ENCODE measurements at regions not wholly inside any gene's neighbourhood (a gene's known extent, or its start where the extent isn't known, plus 50 kb on each side); places are given as distances from the start of the nearest gene placed in this dataset.
"Not testable (repeated sequence)": the region's sequence is repeated elsewhere in the genome, so short reads cannot be mapped to it uniquely, and the experiment has no call there.

- Histone ChIP-seq H3K4me3 (ENCODE audit: low read length) (peak overlapping the region; percentile 5), H3K9me3 (ENCODE audit: low read depth, low read length) (no peaks in the 10 kb centered on the region), H3K27me3 (ENCODE audit: insufficient read depth, low read length) (no peaks in the 10 kb centered on the region)
Measured at GRCh38 chr17:14604591-14605266, 303.8 kb downstream of the HS3ST3B1 start.

DNA sequence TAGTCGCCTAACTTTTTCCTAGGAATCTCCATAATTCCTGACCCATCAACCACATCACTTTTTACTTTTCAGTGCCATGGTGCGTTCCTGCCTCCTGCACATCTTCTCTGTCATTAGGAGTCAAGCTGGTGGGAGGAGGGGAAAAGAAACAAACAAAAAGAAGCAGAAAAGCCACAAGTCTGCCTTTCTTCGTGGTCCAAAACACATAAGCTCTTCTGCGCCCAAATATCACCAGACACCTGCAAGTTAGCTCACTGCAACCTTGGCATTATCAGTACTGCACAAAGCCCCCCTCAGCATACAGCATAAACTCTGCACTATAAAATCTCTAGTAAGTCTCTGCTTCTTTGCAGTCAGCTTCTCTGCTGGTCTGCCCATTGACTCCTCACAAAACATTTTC lies 295.3 kb downstream of the HS3ST3B1 start:
- no peak overlapping the region for H3K4me3 ChIP-seq (ENCODE audit: low read length)
- no peaks in the 10 kb centered on the region for H3K4me1 ChIP-seq (ENCODE audit: insufficient read depth, low read length)
- no peaks in the 10 kb centered on the region for H3K27me3 ChIP-seq (ENCODE audit: insufficient read depth, low read length)
- no peaks in the 10 kb centered on the region for H3K9me3 ChIP-seq (ENCODE audit: low read depth, low read length)

More at GRCh38 chr17:14604591-14605266, 303.8 kb downstream of the HS3ST3B1 start:
- peaks cover 12% of the 10 kb centered on the region for H3K4me1 ChIP-seq (ENCODE audit: insufficient read depth, low read length)

DNA sequence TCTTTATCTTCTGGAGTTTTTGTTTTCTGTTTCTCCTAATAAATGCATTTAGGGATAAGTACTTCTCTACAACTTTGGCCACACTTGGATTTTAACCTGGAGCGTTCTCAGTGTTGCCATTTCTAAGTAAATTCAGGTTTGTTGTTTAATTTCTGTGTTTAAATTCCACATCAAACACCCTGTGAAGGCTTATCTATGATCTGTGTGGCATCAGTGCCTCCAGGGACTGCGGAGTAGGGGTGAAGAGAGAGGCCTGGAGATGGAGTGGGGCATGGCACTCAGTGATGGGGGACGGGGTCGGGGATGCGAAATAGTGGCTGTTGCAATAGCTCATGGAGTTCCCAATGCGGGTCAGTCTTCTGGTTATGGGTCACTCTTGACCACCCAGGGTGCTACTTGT lies 294.8 kb downstream of the HS3ST3B1 start:
- Histone ChIP-seq H3K4me1 (ENCODE audit: insufficient read depth, low read length) (no peaks in the 10 kb centered on the region), H3K9me3 (ENCODE audit: low read depth, low read length) (no peaks in the 10 kb centered on the region), H3K4me3 (ENCODE audit: low read length) (no peak overlapping the region), H3K27me3 (ENCODE audit: insufficient read depth, low read length) (no peaks in the 10 kb centered on the region)

DNA sequence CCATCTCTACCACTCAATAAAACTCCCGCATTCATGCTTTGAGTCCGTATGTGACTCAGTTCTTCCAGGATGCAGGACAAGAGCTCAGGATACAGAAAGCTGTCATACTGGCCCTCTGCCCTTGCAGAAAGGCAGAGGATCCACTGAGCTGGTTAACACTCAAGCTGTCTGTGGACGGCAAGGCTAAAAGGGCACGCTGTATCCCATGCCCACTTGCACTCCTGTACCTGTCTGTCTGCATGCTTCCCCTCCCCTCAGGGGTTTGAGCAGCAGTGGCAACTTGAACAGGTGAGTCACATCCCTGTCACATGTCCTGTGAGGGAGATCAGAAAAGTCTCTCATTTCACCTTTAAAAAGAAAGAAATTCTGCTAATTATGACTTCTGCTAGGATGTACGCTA lies 293.8 kb downstream of the HS3ST3B1 start:
- no peak overlapping the region for H3K4me3 ChIP-seq (ENCODE audit: low read length)
- no peaks in the 10 kb centered on the region for H3K4me1 ChIP-seq (ENCODE audit: insufficient read depth, low read length)
- no peaks in the 10 kb centered on the region for H3K9me3 ChIP-seq (ENCODE audit: low read depth, low read length)
- H3K27me3 ChIP-seq (ENCODE audit: insufficient read depth, low read length): no peaks in the 10 kb centered on the region

DNA sequence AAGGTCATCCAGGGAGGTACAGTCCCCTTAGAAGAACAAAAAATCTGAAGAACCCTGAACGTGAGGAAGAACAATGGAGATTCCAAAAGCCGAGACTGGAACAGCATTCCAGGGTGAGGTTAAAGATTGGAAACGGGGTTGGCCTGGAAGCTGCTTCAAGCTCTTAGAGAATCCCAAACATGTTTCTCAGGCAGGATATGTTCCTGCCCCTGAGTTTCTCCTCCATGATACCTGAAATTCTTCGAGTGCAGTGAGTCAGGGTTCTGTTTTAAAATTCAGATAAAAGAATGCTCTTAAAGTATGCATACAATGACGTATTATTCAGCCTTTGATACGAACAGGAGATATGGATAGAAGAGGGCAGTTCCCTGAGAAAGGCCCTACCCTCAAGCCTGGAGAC lies 293.1 kb downstream of the HS3ST3B1 start:
- Histone ChIP-seq H3K9me3 (ENCODE audit: low read depth, low read length) (no peaks in the 10 kb centered on the region), H3K4me1 (ENCODE audit: insufficient read depth, low read length) (no peaks in the 10 kb centered on the region), H3K27me3 (ENCODE audit: insufficient read depth, low read length) (no peaks in the 10 kb centered on the region), H3K4me3 (ENCODE audit: low read length) (no peak overlapping the region)

DNA sequence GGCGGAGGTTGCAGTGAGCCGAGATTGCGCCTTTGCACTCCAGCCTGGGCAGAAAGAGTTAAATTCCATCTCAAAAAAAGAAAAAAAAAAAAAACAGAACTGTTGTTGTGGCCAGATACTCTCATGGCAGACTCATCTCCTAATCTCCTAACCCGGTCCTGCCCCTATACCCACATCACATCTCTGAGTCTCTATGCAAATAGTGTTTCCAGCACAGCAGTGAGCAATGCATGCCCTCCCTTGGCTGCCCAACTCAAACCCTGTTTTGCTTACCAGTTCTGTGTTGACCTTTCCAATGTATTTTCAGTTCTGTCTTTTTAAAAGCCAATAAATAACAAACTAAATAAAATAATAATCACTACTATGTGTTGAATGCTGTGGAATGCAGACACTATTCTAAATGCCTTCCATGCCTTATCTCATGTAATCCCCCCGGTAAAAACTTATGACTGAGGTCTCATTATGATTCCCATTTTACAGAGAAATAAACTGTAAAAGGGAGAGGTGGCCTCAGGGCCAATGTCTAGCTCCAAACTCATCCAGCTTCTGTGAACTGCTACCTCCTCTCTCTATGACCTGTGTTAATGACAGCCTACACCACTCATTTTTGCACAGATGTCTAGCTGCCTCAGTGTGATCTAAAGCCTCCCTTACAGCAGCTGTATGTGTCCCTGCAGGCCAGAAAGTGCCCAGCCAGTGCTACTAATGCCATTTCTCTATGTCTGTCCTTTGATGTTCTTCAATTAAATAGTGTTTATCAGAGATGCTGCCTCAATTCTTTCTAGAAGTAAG lies 289.8 kb downstream of the HS3ST3B1 start:
- Histone ChIP-seq H3K4me3 (ENCODE audit: low read length) (no peak overlapping the region), H3K9me3 (ENCODE audit: low read depth, low read length) (no peaks in the 10 kb centered on the region), H3K27me3 (ENCODE audit: insufficient read depth, low read length) (no peaks in the 10 kb centered on the region), H3K4me1 (ENCODE audit: insufficient read depth, low read length) (no peaks in the 10 kb centered on the region)

- H3K9me3 ChIP-seq (ENCODE audit: low read depth, low read length): no peaks in the 10 kb centered on the region
- H3K27me3 ChIP-seq (ENCODE audit: insufficient read depth, low read length): no peaks in the 10 kb centered on the region
- H3K4me3 ChIP-seq (ENCODE audit: low read length): no peak overlapping the region
- no peaks in the 10 kb centered on the region for H3K4me1 ChIP-seq (ENCODE audit: insufficient read depth, low read length)
Measured at GRCh38 chr17:14585099-14585498, 284.2 kb downstream of the HS3ST3B1 start.

DNA sequence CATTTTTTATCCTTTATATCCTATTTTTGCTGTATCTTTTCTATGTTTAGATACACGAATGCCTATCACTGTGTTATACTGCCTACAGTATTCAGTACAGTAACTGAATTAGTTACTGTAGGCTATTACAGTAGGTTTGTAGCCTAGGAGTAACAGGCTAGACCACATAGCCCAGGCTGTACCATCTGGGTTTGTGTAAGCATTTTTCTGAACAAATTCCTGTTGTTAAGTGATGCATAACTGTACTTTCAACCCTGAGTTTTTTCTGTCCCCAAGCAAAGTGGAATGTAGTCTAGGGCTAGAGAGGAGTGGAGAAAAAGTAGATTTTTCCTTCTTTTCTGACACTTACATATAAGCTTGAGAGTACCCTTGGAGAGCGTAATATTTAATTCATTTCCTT lies 282.1 kb downstream of the HS3ST3B1 start:
- Histone ChIP-seq H3K4me3 (ENCODE audit: low read length) (no peak overlapping the region), H3K9me3 (ENCODE audit: low read depth, low read length) (no peaks in the 10 kb centered on the region), H3K4me1 (ENCODE audit: insufficient read depth, low read length) (no peaks in the 10 kb centered on the region), H3K27me3 (ENCODE audit: insufficient read depth, low read length) (no peaks in the 10 kb centered on the region)

GRCh38 chr17:14581186-14581830 lies 280.4 kb downstream of the HS3ST3B1 start:
- no peak overlapping the region for H3K4me3 ChIP-seq (ENCODE audit: low read length)
- no peaks in the 10 kb centered on the region for H3K9me3 ChIP-seq (ENCODE audit: low read depth, low read length)
- H3K27me3 ChIP-seq (ENCODE audit: insufficient read depth, low read length): no peaks in the 10 kb centered on the region
- H3K4me1 ChIP-seq (ENCODE audit: insufficient read depth, low read length): no peaks in the 10 kb centered on the region

- H3K9me3 ChIP-seq (ENCODE audit: low read depth, low read length): no peaks in the 10 kb centered on the region
- no peak overlapping the region for H3K4me3 ChIP-seq (ENCODE audit: low read length)
- no peaks in the 10 kb centered on the region for H3K4me1 ChIP-seq (ENCODE audit: insufficient read depth, low read length)
- H3K27me3 ChIP-seq (ENCODE audit: insufficient read depth, low read length): no peaks in the 10 kb centered on the region
Measured at GRCh38 chr17:14580499-14580898, 279.6 kb downstream of the HS3ST3B1 start.

- H3K9me3 ChIP-seq (ENCODE audit: low read depth, low read length): no peaks in the 10 kb centered on the region
- no peak overlapping the region for H3K4me3 ChIP-seq (ENCODE audit: low read length)
- H3K4me1 ChIP-seq (ENCODE audit: insufficient read depth, low read length): no peaks in the 10 kb centered on the region
- H3K27me3 ChIP-seq (ENCODE audit: insufficient read depth, low read length): no peaks in the 10 kb centered on the region
Measured at GRCh38 chr17:14579716-14580115, 278.8 kb downstream of the HS3ST3B1 start.

GRCh38 chr17:14575471-14575953 lies 274.6 kb downstream of the HS3ST3B1 start:
- H3K4me1 ChIP-seq (ENCODE audit: insufficient read depth, low read length): no peaks in the 10 kb centered on the region
- H3K4me3 ChIP-seq (ENCODE audit: low read length): no peak overlapping the region
- H3K27me3 ChIP-seq (ENCODE audit: insufficient read depth, low read length): no peaks in the 10 kb centered on the region
- no peaks in the 10 kb centered on the region for H3K9me3 ChIP-seq (ENCODE audit: low read depth, low read length)

DNA sequence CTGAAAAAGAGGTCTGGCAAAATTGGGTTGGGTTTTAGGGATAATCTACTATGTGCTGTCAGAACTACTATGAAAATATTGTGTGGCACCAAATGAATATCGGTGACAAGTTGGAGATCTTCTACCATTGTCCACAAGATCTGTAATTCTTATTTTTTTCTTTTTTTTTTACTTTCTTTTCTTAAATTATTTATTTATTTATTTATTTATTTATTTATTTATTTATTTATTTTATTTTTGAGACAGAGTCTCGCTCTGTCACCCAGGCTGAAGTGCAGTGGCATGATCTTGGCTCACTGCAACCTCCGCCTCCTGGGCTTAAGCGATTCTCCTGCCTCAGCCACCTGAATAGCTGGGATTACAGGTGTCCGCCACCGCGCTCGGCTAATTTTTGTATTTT lies 259.4 kb downstream of the HS3ST3B1 start:
- H3K4me1 ChIP-seq (ENCODE audit: insufficient read depth, low read length); H3K4me3 ChIP-seq (ENCODE audit: low read length); H3K9me3 ChIP-seq (ENCODE audit: low read depth, low read length); H3K27me3 ChIP-seq (ENCODE audit: insufficient read depth, low read length): not testable (repeated sequence)

DNA sequence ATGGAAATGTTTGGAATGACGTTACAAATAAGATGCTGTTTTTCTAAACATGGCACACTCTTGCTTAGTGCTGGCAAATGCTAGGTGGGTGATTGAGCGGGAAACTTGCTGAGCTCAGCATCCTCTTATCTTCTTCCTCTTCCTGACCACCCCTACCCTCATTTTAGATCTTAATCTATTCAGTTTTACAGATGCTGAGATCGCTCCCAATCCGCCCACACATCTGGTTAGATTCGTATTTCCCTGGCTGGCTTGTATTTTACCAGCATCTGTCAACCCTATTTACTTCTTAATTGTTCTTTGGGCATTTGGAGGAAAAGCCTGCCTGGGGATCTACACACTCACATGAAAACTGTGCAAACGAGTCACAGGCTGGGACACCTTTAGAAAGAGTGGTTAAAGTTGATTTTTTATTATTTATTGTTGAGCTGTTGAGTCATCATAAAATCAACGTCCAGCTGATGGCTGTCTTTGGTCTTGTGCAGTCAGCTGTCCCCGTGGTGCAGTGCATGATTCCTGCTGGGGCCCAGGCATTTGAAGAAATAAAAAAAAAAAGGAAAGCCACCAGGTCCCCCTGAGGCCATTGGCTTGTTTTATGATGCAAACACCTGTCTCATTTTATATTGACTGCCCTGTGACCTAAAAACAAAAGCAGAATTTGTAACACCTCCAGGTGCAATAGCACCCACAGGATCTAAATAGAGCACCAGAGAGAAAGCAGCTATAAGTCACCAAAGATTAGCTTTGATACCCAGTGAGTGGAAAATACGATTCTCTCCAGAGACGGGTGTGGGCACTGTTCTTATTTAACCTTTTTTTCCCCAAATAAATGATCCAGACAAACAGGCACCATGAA lies 258.6 kb downstream of the HS3ST3B1 start:
- Histone ChIP-seq H3K9me3 (ENCODE audit: low read depth, low read length) (no peaks in the 10 kb centered on the region), H3K27me3 (ENCODE audit: insufficient read depth, low read length) (no peaks in the 10 kb centered on the region), H3K4me1 (ENCODE audit: insufficient read depth, low read length) (no peaks in the 10 kb centered on the region), H3K4me3 (ENCODE audit: low read length) (no peak overlapping the region)

DNA sequence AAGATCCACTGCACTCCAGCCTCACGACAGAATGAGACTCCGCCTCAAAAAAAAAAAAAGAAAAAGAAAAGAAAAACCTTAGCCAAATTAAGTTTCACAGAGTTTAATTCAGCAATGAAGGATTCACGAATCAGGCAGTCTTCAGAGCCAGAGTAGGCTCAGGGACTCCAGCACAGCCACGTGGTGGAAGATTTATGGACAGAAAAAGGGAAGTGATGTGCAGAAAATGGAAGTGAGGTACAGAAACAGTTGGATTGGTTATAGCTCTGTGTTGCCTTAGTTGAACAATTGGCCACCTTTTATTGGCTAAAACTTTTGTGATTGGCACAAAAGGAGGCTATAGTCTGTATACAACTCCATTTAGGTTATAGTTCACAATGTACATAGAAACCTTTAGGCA lies 256.6 kb downstream of the HS3ST3B1 start:
- H3K4me1 ChIP-seq (ENCODE audit: insufficient read depth, low read length): no peaks in the 10 kb centered on the region
- H3K27me3 ChIP-seq (ENCODE audit: insufficient read depth, low read length): no peaks in the 10 kb centered on the region
- H3K9me3 ChIP-seq (ENCODE audit: low read depth, low read length): no peaks in the 10 kb centered on the region
- no peak overlapping the region for H3K4me3 ChIP-seq (ENCODE audit: low read length)

All from mononuclear cell (primary cell).